ENCODE measurements at regions not wholly inside any gene's neighbourhood (a gene's known extent, or its start where the extent isn't known, plus 50 kb on each side); places are given as distances from the start of the nearest gene placed in this dataset.

GRCh38 chr3:151983538-151983937 lies 110.1 kb downstream of the SUCNR1 start:
- H3K9me3 ChIP-seq (ENCODE audit: low read length), result no peaks in the 10 kb centered on the region
- DNase-seq, result no peak
- H3K4me1 ChIP-seq (ENCODE audit: low read length), result no peaks in the 10 kb centered on the region
- no peak overlapping the region for H2AFZ ChIP-seq (ENCODE audit: low read length)
- H3K36me3 ChIP-seq (ENCODE audit: insufficient read depth, low read length), result no peaks in the 10 kb centered on the region
- H4K20me1 ChIP-seq (ENCODE audit: insufficient read depth, low read depth, low read length), result no peaks in the 10 kb centered on the region
- no peaks in the 10 kb centered on the region for H3K9me2 ChIP-seq (replicated peaks; ENCODE audit: insufficient read depth, low read length)
- no peaks in the 10 kb centered on the region for H3K79me2 ChIP-seq (ENCODE audit: low read length)
- H3K4me2 ChIP-seq (ENCODE audit: low read depth, low read length, poor library complexity, severe bottlenecking), result no peak overlapping the region
- no peak overlapping the region for H3K27ac ChIP-seq (ENCODE audit: low read length)
- H3K27me3 ChIP-seq (ENCODE audit: low read length), result no peaks in the 10 kb centered on the region
- H3K9ac ChIP-seq (ENCODE audit: low read length), result no peak overlapping the region
- H3K4me3 ChIP-seq (ENCODE audit: low read length), result no peak overlapping the region

DNA sequence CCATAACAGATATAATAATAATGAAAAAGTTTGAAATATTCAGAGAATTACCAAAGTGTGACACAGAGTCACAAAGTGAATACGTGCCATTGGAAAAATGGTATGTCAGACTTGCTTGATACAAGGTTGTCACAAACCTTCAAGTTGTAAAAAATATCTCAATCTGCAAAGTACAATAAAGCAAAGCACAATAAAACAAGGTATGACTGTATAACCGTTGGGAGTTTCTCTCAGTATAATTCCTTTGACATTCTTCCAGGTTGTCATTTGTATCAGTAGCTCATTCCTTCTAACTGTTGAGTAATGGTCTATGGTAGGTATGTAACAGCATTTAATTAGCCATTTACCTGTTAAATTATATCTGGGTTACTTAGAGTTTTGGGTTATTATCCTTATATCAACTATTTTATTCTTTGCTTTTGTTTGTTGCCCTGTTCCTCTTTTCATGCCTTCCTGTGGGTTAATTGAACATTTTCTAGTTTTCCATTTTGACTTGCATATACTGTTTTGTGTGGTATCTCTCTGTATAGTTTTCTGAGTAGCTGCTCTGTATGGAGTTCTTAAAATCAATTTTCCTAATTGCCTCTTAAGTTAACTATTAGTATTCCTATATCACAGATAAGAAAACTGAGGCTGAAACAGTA lies 112.5 kb downstream of the SUCNR1 start:
- Histone ChIP-seq H3K36me3 (ENCODE audit: insufficient read depth, low read length) (no peaks in the 10 kb centered on the region), H3K4me3 (ENCODE audit: low read length) (no peak overlapping the region), H3K4me2 (ENCODE audit: low read depth, low read length, poor library complexity, severe bottlenecking) (no peak overlapping the region), H3K27ac (ENCODE audit: low read length) (no peak overlapping the region), H3K79me2 (ENCODE audit: low read length) (no peaks in the 10 kb centered on the region), H3K9me3 (ENCODE audit: low read length) (no peaks in the 10 kb centered on the region), H2AFZ (ENCODE audit: low read length) (no peak overlapping the region), H3K27me3 (ENCODE audit: low read length) (no peaks in the 10 kb centered on the region), H3K4me1 (ENCODE audit: low read length) (no peaks in the 10 kb centered on the region), H3K9ac (ENCODE audit: low read length) (no peak overlapping the region), H3K9me2 (replicated peaks; ENCODE audit: insufficient read depth, low read length) (no peaks in the 10 kb centered on the region), H4K20me1 (ENCODE audit: insufficient read depth, low read depth, low read length) (no peaks in the 10 kb centered on the region)
- no peak for DNase-seq

- Histone ChIP-seq H4K20me1 (ENCODE audit: insufficient read depth, low read depth, low read length) (no peaks in the 10 kb centered on the region), H3K79me2 (ENCODE audit: low read length) (no peaks in the 10 kb centered on the region), H3K4me1 (ENCODE audit: low read length) (no peaks in the 10 kb centered on the region), H3K4me3 (ENCODE audit: low read length) (no peak overlapping the region), H3K9me2 (replicated peaks; ENCODE audit: insufficient read depth, low read length) (no peaks in the 10 kb centered on the region), H3K27me3 (ENCODE audit: low read length) (no peaks in the 10 kb centered on the region), H2AFZ (ENCODE audit: low read length) (no peak overlapping the region), H3K36me3 (ENCODE audit: insufficient read depth, low read length) (no peaks in the 10 kb centered on the region), H3K27ac (ENCODE audit: low read length) (no peak overlapping the region), H3K9me3 (ENCODE audit: low read length) (no peaks in the 10 kb centered on the region), H3K4me2 (ENCODE audit: low read depth, low read length, poor library complexity, severe bottlenecking) (no peak overlapping the region), H3K9ac (ENCODE audit: low read length) (no peak overlapping the region)
- DNase-seq, result no peak
Measured at GRCh38 chr3:151987893-151988292, 114.5 kb downstream of the SUCNR1 start.

- Histone ChIP-seq H3K9me3 (ENCODE audit: low read length) (no peaks in the 10 kb centered on the region), H4K20me1 (ENCODE audit: insufficient read depth, low read depth, low read length) (no peaks in the 10 kb centered on the region), H3K4me2 (ENCODE audit: low read depth, low read length, poor library complexity, severe bottlenecking) (no peak overlapping the region), H3K27ac (ENCODE audit: low read length) (no peak overlapping the region), H2AFZ (ENCODE audit: low read length) (no peak overlapping the region), H3K4me3 (ENCODE audit: low read length) (no peak overlapping the region), H3K9me2 (replicated peaks; ENCODE audit: insufficient read depth, low read length) (no peaks in the 10 kb centered on the region), H3K36me3 (ENCODE audit: insufficient read depth, low read length) (no peaks in the 10 kb centered on the region), H3K79me2 (ENCODE audit: low read length) (no peaks in the 10 kb centered on the region), H3K4me1 (ENCODE audit: low read length) (no peaks in the 10 kb centered on the region), H3K9ac (ENCODE audit: low read length) (no peak overlapping the region), H3K27me3 (ENCODE audit: low read length) (no peaks in the 10 kb centered on the region)
- DNase-seq, result no peak
Measured at GRCh38 chr3:151989621-151990020, 116.2 kb downstream of the SUCNR1 start.

DNA sequence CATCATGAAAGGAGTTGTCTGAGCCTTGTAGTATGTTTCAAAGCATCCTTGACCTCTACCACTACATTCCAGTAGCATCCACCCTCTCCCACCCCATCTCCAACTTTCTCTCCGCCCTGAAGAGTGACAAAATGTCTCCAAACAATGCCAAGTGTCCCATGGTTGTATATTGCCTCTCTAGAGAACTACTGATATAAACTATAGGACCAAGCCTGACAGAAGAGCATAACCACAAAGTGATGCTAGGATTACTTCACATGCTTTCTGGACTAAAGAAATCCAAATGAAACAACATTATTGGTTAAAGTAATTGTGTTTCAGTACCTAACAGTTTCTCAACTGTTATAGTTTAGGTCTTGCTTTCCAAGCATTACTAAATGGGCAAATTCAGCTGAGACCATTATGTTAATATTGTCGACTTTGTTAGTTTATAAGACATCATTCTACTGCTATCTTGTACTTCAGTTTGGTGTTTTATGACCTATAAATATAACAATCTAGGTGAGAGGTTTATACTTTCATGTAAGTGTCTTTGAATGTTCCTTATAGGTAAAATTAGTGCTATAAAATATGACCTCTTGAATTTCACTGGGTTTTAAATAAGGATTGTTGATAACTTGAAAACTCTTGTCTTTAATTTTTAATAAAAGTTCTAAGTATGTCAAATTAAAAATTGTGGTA lies 117.4 kb downstream of the SUCNR1 start:
- DNase-seq, result no peak
- no peak overlapping the region for H2AFZ ChIP-seq (ENCODE audit: low read length)

DNA sequence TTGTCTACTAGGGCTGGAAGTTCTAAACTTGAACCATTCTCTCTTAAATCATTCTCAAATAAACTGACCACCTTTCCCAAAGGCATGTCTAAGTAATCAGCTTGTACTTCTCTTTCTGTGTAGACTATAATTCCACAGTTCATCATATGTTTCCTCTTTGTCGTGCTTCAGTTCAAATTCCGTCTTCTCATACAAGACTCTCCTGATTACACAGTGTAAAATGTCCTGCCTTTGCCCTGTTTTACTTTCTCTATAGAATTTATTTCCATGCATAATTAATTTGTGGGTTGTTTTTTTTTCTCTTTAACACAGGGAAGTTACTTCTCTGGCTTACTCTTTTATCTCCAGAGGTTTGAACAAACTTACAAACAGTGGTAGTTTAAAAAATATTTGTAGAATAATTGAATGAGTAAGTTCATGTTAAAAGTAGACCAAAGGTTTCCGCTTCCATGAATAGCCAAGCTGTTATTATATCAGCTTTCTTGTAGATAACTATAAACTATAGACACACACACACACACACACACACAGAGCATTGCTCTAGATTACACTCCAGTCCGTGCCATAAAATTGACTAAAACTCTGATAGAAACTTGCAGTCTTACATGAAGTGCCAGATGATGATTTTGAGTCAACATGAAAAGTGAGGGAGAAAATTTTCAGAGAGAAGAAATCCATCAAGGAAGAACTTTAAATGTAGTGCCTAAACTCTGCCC lies 119.0 kb downstream of the SUCNR1 start:
- Histone ChIP-seq H3K9me2 (replicated peaks; ENCODE audit: insufficient read depth, low read length) (no peaks in the 10 kb centered on the region), H3K9ac (ENCODE audit: low read length) (no peak overlapping the region)

More for the DNA sequence above, 117.4 kb downstream of the SUCNR1 start:
- Histone ChIP-seq H3K9me2 (replicated peaks; ENCODE audit: insufficient read depth, low read length) (no peaks in the 10 kb centered on the region), H3K79me2 (ENCODE audit: low read length) (no peaks in the 10 kb centered on the region), H3K9ac (ENCODE audit: low read length) (no peak overlapping the region), H3K4me2 (ENCODE audit: low read depth, low read length, poor library complexity, severe bottlenecking) (no peak overlapping the region), H3K27me3 (ENCODE audit: low read length) (no peaks in the 10 kb centered on the region), H4K20me1 (ENCODE audit: insufficient read depth, low read depth, low read length) (no peaks in the 10 kb centered on the region), H3K4me3 (ENCODE audit: low read length) (no peak overlapping the region), H3K36me3 (ENCODE audit: insufficient read depth, low read length) (no peaks in the 10 kb centered on the region), H3K9me3 (ENCODE audit: low read length) (no peaks in the 10 kb centered on the region), H3K27ac (ENCODE audit: low read length) (no peak overlapping the region), H3K4me1 (ENCODE audit: low read length) (no peaks in the 10 kb centered on the region)

GRCh38 chr3:151995091-151995490 lies 121.6 kb downstream of the SUCNR1 start:
- H3K9me2 ChIP-seq (replicated peaks; ENCODE audit: insufficient read depth, low read length), result no peaks in the 10 kb centered on the region
- H3K27ac ChIP-seq (ENCODE audit: low read length), result no peak overlapping the region
- no peak overlapping the region for H3K9ac ChIP-seq (ENCODE audit: low read length)
- H3K4me2 ChIP-seq (ENCODE audit: low read depth, low read length, poor library complexity, severe bottlenecking), result no peak overlapping the region
- no peaks in the 10 kb centered on the region for H3K4me1 ChIP-seq (ENCODE audit: low read length)
- no peaks in the 10 kb centered on the region for H3K79me2 ChIP-seq (ENCODE audit: low read length)
- no peaks in the 10 kb centered on the region for H3K9me3 ChIP-seq (ENCODE audit: low read length)
- H3K27me3 ChIP-seq (ENCODE audit: low read length), result no peaks in the 10 kb centered on the region
- no peak overlapping the region for H2AFZ ChIP-seq (ENCODE audit: low read length)
- H4K20me1 ChIP-seq (ENCODE audit: insufficient read depth, low read depth, low read length), result no peaks in the 10 kb centered on the region
- no peak overlapping the region for H3K4me3 ChIP-seq (ENCODE audit: low read length)
- H3K36me3 ChIP-seq (ENCODE audit: insufficient read depth, low read length), result no peaks in the 10 kb centered on the region
- DNase-seq, result no peak

More for the DNA sequence above, 119.0 kb downstream of the SUCNR1 start:
- Histone ChIP-seq H3K4me1 (ENCODE audit: low read length) (no peaks in the 10 kb centered on the region), H3K36me3 (ENCODE audit: insufficient read depth, low read length) (no peaks in the 10 kb centered on the region), H3K4me2 (ENCODE audit: low read depth, low read length, poor library complexity, severe bottlenecking) (no peak overlapping the region), H3K27ac (ENCODE audit: low read length) (no peak overlapping the region), H3K9me3 (ENCODE audit: low read length) (no peaks in the 10 kb centered on the region), H3K4me3 (ENCODE audit: low read length) (no peak overlapping the region), H3K27me3 (ENCODE audit: low read length) (no peaks in the 10 kb centered on the region), H3K79me2 (ENCODE audit: low read length) (no peaks in the 10 kb centered on the region), H4K20me1 (ENCODE audit: insufficient read depth, low read depth, low read length) (no peaks in the 10 kb centered on the region), H2AFZ (ENCODE audit: low read length) (no peak overlapping the region)
- no peak for DNase-seq

DNA sequence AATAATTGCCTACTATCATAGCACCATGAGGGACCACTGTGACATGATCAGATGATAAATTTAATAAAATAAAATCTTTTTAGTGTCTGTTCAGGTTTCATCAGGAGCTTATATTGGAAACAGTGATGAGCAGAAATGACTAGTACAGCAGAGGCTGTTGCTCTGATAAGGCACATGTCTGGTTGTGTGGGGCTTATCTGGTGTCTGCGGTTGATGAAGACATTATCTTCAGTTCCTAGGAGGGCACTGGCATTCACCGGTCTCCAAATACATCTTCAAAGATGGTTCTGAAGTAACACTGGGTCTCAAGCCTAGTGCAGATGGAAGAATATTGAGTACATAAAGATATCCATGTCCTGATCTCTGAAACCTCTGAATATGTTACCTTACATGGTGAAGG lies 125.3 kb downstream of the SUCNR1 start:
- no peak overlapping the region for H3K27ac ChIP-seq (ENCODE audit: low read length)
- H3K79me2 ChIP-seq (ENCODE audit: low read length), result no peaks in the 10 kb centered on the region
- no peaks in the 10 kb centered on the region for H3K36me3 ChIP-seq (ENCODE audit: insufficient read depth, low read length)
- no peak overlapping the region for H3K4me2 ChIP-seq (ENCODE audit: low read depth, low read length, poor library complexity, severe bottlenecking)
- no peaks in the 10 kb centered on the region for H3K4me1 ChIP-seq (ENCODE audit: low read length)
- H3K9me2 ChIP-seq (replicated peaks; ENCODE audit: insufficient read depth, low read length), result no peaks in the 10 kb centered on the region
- DNase-seq, result no peak
- H4K20me1 ChIP-seq (ENCODE audit: insufficient read depth, low read depth, low read length), result no peaks in the 10 kb centered on the region
- no peak overlapping the region for H3K9ac ChIP-seq (ENCODE audit: low read length)
- no peaks in the 10 kb centered on the region for H3K27me3 ChIP-seq (ENCODE audit: low read length)
- H3K9me3 ChIP-seq (ENCODE audit: low read length), result no peaks in the 10 kb centered on the region
- no peak overlapping the region for H2AFZ ChIP-seq (ENCODE audit: low read length)
- no peak overlapping the region for H3K4me3 ChIP-seq (ENCODE audit: low read length)
